GM13976 (cell line): ENCODE measurements at regions not wholly inside any gene's neighbourhood (a gene's known extent, or its start where the extent isn't known, plus 50 kb on each side); places are given as distances from the start of the nearest gene placed in this dataset.

ENCODE experiments used
- DNase-seq: peaks from one replicate; pipeline ENCODE4 v3.0.0; 2012; ENCODE audit warnings: low spot score
- CTCF ChIP-seq: IDR thresholded peaks from 2 replicates; pipeline ENCODE4 v1.5.1; 2012; ENCODE audit warnings: borderline replicate concordance, mild to moderate bottlenecking; ENCODE audit not compliant: insufficient read depth; ENCODE audit errors: extremely low read depth, missing control alignments, control extremely low read depth
- in situ Hi-C: fragments of 300-500 bp; cut with MboI; formaldehyde crosslinking; loops from one replicate; pipeline ENCODE4 v1.12.0; 2022; ENCODE audit warnings: low sequenced_read_pairs, mixed read lengths, inconsistent platforms; ENCODE audit not compliant: unreplicated experiment

- no peak for TF ChIP-seq CTCF
- in situ Hi-C loops, result no loop called here
- no peak for DNase-seq
Measured at GRCh38 chr21:35198982-35199732, 150.1 kb upstream of the RUNX1 start.

GRCh38 chr21:35198565-35198964 is 149.5 kb upstream of the RUNX1 start:
- no peak for DNase-seq
- no peak for TF ChIP-seq CTCF
- in situ Hi-C loops, result no loop called here

- no peak for DNase-seq
- TF ChIP-seq CTCF, result no peak
- in situ Hi-C loops, result no loop called here
Measured at GRCh38 chr21:35197992-35198431, 148.9 kb upstream of the RUNX1 start.

- TF ChIP-seq CTCF, result no peak
- in situ Hi-C loops, result no loop called here
- no peak for DNase-seq
Measured at GRCh38 chr21:35197191-35197590, 148.1 kb upstream of the RUNX1 start.

GRCh38 chr21:35196128-35196527 is 147.0 kb upstream of the RUNX1 start:
- TF ChIP-seq CTCF, result no peak
- no peak for DNase-seq
- in situ Hi-C loops, result no loop called here

GRCh38 chr21:35195232-35195631 is 146.1 kb upstream of the RUNX1 start:
- in situ Hi-C loops, result no loop called here
- TF ChIP-seq CTCF, result no peak
- DNase-seq, result no peak

GRCh38 chr21:35191754-35192153 is 142.7 kb upstream of the RUNX1 start:
- no peak for DNase-seq
- in situ Hi-C loops, result no loop called here
- TF ChIP-seq CTCF, result no peak
